Fibroblast of lung (primary cell): ENCODE measurements at regions not wholly inside any gene's neighbourhood (a gene's known extent, or its start where the extent isn't known, plus 50 kb on each side); places are given as distances from the start of the nearest gene placed in this dataset.

Experiments
- EZH2 ChIP-seq: IDR thresholded peaks from 2 replicates; pipeline ENCODE4 v1.5.1; 2012; ENCODE audit warnings: low read length, control low read depth, mild to moderate bottlenecking; ENCODE audit errors: missing control alignments
- TF ChIP-seq, protein P1 (sequence below), 2 donors: IDR thresholded peaks in 1 of 2; conservative IDR thresholded peaks in 1 of 2; 1 replicate in 1 of 2; 2 replicates in 1 of 2; pipeline ENCODE4 v1.5.1; 2011 to 2012; ENCODE audit warnings: low read length in 2 of 2, control low read depth in 1 of 2, inconsistent platforms in 1 of 2, low read depth in 1 of 2, mild to moderate bottlenecking in 1 of 2

GRCh38 chr6:41471064-41471895 lies 74.9 kb upstream of the FOXP4 start:
- TF ChIP-seq, protein P1, sequence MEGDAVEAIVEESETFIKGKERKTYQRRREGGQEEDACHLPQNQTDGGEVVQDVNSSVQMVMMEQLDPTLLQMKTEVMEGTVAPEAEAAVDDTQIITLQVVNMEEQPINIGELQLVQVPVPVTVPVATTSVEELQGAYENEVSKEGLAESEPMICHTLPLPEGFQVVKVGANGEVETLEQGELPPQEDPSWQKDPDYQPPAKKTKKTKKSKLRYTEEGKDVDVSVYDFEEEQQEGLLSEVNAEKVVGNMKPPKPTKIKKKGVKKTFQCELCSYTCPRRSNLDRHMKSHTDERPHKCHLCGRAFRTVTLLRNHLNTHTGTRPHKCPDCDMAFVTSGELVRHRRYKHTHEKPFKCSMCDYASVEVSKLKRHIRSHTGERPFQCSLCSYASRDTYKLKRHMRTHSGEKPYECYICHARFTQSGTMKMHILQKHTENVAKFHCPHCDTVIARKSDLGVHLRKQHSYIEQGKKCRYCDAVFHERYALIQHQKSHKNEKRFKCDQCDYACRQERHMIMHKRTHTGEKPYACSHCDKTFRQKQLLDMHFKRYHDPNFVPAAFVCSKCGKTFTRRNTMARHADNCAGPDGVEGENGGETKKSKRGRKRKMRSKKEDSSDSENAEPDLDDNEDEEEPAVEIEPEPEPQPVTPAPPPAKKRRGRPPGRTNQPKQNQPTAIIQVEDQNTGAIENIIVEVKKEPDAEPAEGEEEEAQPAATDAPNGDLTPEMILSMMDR (conservative IDR thresholded peaks at IDR 0.05 in 1 of 2, IDR thresholded peaks at IDR 0.05 in 1 of 2; ENCODE audit: low read depth in 1 of 2, low read length in 2 of 2): no peak
- peak; percentile 41 for TF ChIP-seq EZH2
